Limb (tissue), 2 donors: ENCODE measurements at regions not wholly inside any gene's neighbourhood (a gene's known extent, or its start where the extent isn't known, plus 50 kb on each side); places are given as distances from the start of the nearest gene placed in this dataset.
"Not testable (repeated sequence)": the region's sequence is repeated elsewhere in the genome, so short reads cannot be mapped to it uniquely, and the experiment has no call there.

ENCODE experiments used
- DNase-seq, 2 donors: peaks; one replicate each; pipeline ENCODE4 v3.0.0-alpha.2; 2016; ENCODE audit errors: extremely low spot score in 2 of 2

GRCh38 chr21:25244735-25245134 lies 362.5 kb downstream of the MRPL39 start:
- no peak for DNase-seq

DNA sequence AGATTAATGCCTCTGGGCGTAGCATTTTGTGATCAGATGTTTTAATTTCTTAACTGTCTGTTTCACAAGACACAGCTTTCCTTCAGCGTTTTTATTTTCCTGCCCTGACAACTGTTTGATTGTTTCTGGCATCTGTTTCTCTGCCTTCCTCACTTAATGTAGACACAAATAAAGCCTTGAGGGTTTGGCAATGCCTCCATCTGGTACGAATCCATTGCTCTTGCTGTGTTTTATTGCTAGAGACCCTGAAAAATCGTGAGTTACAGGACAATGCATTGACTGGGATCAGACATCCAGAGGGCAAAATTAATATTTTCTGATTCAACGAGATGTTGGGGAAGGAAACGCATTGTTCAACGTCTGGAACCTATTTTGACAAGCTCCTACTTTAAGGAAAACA lies 363.5 kb downstream of the MRPL39 start:
- peak in 1 of 2 donors; percentile 1 for DNase-seq

- no peak for DNase-seq
Measured at GRCh38 chr21:25240974-25241373, 366.3 kb downstream of the MRPL39 start.

GRCh38 chr21:25234857-25235801 lies 372.2 kb downstream of the MRPL39 start:
- no peak for DNase-seq

- DNase-seq, result no peak
Measured at GRCh38 chr21:25220954-25221353, 386.3 kb downstream of the MRPL39 start.

DNA sequence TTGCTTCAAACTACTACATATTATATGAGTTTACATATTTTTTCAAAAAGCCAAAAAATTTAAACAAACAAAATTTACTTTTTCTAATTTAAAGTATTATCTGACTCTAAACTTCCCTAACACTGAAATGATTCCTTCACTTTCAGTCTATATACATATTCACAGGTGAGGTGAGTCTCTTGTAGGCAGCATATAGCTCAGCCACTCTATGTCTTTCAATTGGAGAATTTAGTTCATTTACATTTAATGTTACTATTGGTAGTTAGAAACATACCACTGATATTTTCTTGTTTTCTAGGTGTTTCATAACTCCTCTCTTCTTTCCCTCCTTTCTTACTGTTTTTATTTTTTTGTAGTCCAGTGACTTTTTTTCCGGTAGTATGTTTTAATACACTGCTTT lies 387.1 kb downstream of the MRPL39 start:
- no peak for DNase-seq

DNA sequence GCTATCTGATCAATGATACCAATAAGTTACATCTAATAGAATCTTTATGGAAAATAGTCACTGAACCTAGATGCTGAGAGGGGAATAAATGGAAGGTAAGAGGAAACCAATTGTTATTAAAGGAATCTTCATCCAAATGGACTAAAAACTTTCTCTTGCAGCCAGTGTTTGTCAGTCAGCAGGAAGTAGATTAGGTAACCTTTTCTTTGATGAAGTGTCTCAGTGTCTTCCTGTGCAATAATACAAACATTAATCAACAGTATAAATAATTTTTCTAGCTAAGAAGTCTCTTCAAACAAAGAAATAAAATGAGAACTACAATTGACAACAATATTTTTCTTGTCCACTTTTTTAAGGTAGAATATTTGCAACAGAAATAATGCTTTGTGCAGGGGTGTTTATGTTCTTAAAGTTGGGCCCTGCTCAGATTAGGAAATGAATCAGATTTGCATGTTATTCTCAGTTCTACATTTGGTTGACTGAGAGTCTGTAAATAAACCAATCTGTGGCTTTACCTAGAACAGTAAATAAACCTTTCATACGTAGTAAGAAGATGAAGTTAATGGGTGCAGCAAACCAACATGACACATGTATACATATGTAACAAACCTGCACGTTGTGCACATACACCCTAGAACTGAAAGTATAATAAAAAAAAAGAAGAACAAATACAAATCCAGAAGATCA lies 391.4 kb downstream of the MRPL39 start:
- DNase-seq, result no peak

DNA sequence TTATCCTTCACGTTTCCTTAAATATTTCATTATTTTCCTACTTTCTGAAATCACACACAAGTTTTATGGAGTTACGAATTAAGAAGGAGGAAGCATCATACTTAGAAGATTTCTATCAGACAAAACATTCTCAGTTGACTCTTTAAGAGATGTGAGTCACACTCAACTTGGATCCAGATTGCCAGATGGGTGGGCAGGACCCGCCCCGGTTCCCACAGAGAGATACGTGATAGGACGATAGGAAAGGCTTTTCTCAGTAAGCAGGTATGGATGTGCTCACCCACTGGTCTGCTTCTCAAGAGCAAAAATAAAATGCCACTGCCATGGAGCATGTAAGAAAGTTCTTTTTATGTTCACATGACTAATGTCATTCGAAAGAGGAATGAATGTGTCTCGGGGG lies 392.6 kb downstream of the MRPL39 start:
- no peak for DNase-seq

DNA sequence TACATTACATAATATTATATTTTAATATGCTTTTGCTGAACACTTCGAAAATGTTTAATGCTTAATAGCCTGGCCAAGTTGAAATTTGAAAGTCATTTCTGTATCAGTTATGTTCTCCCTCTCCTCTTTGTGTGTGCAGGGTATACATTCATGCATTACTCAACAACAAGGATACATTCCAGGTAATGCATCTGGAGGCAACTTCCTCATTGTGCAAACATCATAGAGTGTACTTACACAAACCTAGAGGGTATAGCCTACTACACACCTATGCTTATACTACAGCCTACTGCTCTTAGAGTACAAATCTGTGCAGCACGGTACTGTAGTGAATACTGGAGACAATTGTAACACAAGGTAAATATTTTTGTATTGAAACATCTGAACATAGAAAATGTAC lies 407.3 kb downstream of the MRPL39 start:
- DNase-seq, result no peak

DNA sequence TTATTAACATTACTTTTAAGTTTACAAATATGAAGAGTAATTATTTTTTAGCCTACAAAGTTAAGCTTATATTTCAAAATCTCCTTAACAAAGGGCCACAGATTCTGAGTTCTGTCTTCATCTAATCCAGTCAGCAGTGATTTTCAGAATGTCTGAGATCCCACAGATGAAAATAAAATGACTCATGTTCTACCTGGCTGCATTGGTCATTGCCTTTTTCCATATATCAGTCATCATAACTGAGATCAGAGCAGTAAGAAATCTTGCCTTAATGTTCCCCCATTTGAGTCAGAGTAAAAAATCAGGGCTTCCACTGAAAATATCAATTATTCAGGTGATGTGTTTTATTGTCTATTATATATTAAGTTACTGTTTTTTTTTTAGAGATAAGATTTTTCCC lies 416.1 kb downstream of the MRPL39 start:
- DNase-seq, result no peak

GRCh38 chr21:25189497-25189896 lies 417.8 kb downstream of the MRPL39 start:
- no peak for DNase-seq

GRCh38 chr21:25188677-25189079 lies 418.6 kb downstream of the MRPL39 start:
- no peak for DNase-seq

DNA sequence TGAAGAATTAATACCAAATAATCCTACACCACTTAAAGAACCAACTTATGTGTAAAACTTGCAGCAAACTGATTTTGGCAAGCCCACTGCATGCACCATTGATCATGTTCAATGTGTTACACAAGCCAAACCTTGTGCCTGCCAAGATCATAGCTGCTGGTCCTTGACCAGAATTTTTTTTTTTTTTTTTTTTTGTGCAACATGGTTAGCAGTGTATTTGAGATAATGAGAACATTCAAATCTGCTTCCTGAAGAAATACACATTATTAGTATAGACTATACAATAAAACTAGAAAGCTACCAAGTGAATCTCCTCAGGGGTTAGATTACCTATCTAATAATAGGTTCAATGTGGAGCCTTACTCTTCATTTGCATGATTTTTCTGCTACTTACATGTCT lies 421.0 kb downstream of the MRPL39 start:
- no peak for DNase-seq

GRCh38 chr21:25183577-25183976 lies 423.7 kb downstream of the MRPL39 start:
- DNase-seq, result no peak

DNA sequence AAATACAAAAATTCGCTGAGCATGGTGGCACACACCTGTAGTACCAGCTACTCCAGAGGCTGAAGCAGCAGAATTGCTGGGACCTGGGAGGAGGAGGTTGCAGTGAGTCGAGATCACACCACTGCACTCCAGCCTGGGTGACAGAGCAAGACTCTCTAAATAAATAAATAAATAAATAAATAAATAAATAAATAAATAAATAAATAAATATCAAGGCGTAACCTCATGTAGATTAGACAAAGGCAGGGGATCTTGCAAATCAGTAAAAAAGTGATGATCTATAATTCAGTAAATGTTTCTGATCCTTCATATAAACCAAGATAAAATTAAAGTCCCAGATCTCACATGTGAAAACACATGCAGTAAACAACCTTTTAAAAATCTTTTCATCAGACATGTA lies 425.6 kb downstream of the MRPL39 start:
- DNase-seq, result not testable (repeated sequence)

- DNase-seq, result no peak
Measured at GRCh38 chr21:25179116-25179515, 428.2 kb downstream of the MRPL39 start.

DNA sequence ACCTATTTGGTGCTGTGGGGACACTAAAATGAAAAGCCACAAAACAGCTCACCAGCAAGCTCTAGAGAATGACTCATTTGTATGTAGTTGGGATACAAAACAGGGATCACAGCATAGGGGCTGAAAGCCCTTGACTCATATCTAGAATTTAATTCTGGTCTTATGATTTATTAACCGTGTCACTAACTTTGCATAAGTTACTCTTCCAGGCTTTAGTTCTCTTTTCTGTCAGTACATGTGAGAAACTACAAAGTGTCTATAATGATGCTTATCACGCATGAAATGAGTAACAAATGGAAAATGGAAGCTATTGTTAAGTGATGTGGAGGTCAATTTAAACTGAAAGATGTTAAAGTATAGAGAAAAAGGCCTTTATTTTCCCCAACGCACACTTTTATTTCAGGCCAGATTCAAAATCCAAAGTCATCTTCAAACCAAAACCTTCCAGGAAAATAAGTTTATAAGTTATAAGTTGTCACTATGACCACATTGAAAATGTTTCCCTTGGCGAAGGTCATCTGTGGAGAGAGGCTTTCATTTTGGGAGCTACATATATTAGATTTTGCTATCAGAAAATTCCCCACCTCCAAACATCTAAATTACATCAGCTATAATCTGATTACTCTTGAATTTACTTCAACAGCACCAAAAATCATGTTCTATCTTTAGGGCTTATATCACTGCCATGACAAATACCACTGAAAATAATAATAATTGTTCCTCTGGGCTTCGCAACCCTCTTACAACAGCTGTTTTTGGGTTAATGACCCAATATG lies 430.5 kb downstream of the MRPL39 start:
- DNase-seq, result no peak

DNA sequence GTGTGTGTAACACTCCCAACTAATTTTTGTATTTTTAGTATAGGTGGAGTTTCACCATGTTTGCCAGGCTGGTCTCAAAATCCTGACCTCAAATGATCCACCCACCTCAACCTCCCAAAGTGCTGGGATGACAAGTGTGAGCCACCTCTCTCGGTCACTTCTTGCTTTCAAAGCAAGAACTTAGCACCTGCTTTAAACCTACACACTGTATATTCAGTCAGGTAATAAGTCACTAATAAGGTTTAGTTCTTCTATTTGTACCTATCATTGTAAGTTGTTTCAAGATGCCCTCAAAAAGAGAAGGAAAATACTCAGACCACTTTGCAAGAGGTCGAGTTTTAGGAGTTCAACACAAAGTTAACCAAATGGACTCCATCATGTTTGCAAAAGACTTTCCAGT lies 431.3 kb downstream of the MRPL39 start:
- no peak for DNase-seq

DNA sequence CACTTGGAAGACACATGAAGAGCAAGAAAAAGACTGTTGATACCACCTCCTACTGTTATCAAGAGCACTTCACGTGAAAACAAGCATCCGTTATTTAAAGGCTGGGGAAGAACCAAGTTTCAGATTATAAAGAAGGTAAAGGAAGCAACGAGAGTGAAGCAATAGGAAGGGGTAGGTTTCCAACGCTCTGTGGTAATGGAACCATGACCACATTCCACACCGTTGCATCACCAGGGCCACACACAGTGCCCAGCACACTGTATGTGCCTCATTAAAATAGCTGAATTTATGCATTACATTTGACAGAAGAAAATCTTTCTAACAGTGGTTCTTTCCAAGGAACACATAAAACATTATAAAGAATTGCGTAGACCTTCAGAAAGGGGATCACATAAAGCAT lies 435.8 kb downstream of the MRPL39 start:
- DNase-seq, result no peak

DNA sequence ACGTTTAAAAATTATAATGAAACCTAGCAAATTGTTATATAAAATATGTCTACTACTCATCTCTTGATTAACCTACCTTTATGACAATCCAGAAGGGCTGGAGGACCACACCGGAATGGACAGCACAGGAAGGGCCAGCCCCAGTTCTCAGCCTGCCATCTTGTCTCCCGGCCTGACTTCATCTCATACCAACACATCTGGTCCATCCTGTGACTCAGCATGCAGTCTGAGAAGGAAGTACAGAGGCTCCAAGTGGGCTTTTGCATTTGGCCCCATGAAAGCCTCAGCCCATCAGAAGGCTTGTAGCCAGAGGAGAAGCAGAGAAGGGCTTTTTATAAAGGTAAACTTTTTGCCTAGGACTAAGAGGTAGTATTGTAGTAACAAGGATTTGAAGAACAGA lies 436.6 kb downstream of the MRPL39 start:
- no peak for DNase-seq

GRCh38 chr21:25169370-25169769 lies 437.9 kb downstream of the MRPL39 start:
- no peak for DNase-seq

DNA sequence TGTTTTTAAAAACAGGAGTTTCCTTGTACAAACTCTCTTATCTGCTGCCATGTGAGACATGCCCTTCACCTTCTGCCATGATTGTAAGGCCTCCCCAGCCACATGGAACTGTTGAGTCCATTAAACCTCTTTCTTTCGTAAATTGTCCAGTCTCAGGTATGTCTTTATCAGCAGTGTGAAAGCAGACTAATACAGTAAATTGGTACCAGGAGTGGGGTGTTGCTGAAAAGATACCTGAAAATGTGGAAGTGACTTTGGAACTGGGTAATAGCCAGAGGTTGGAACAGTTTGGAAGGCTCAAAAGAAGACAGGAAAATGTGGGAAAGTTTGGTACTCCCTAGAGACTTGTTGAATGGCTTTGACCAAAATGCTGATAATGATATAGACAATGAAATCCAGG lies 440.4 kb downstream of the MRPL39 start:
- DNase-seq, result not testable (repeated sequence)
